ENCODE measurements at regions not wholly inside any gene's neighbourhood (a gene's known extent, or its start where the extent isn't known, plus 50 kb on each side); places are given as distances from the start of the nearest gene placed in this dataset.
"Not testable (repeated sequence)": the region's sequence is repeated elsewhere in the genome, so short reads cannot be mapped to it uniquely, and the experiment has no call there.

- Histone ChIP-seq H3K4me2 (replicated peaks; ENCODE audit: extremely low read depth, low read length, poor library complexity, severe bottlenecking) (no peak overlapping the region), H4K20me1 (ENCODE audit: insufficient read depth, low read length) (no peaks in the 10 kb centered on the region), H3K27ac (ENCODE audit: low read depth in 1 of 2, low read length in 2 of 2) (no peak overlapping the region), H3K36me3 (replicated peaks in 1 of 2; ENCODE audit: control insufficient read depth in 1 of 2, insufficient read depth in 2 of 2, low read length in 2 of 2) (no peaks in the 10 kb centered on the region), H3K27me3 (ENCODE audit: control insufficient read depth in 2 of 2, insufficient read depth in 2 of 2, low read length in 2 of 2) (no peaks in the 10 kb centered on the region), H3K79me2 (ENCODE audit: insufficient read depth, low read length) (no peaks in the 10 kb centered on the region), H3K4me1 (ENCODE audit: control insufficient read depth in 1 of 2, insufficient read depth in 2 of 2, low read length in 2 of 2) (no peaks in the 10 kb centered on the region), H3K9ac (ENCODE audit: insufficient read depth, low read length, poor library complexity, severe bottlenecking) (no peak overlapping the region), H3K4me3 (replicated peaks in 1 of 3; ENCODE audit: low read depth in 2 of 3, low read length in 3 of 3) (no peak overlapping the region), H2AFZ (ENCODE audit: insufficient read depth, low read depth, low read length, poor library complexity, severe bottlenecking) (no peak overlapping the region), H3K9me3 (replicated peaks in 1 of 2; ENCODE audit: control insufficient read depth in 1 of 2, insufficient read depth in 1 of 2, low read length in 2 of 2) (peaks cover 74 to 99% of the 10 kb centered on the region in 2 donors)
- DNase-seq: no peak
- H3K9me3 Mint-ChIP-seq: peaks cover 45 to 89% (median 84%) of the 10 kb centered on the region in 7 donors
- H3K27ac Mint-ChIP-seq: no peak overlapping the region
- H3K4me3 Mint-ChIP-seq: no peak overlapping the region
- no peaks in the 10 kb centered on the region for H3K27me3 Mint-ChIP-seq (ENCODE audit: low read depth in 3 of 3)
- WGBS (ENCODE audit: insufficient coverage): 92% methylated on average over 4 of the region's 4 CpGs
- no peaks in the 10 kb centered on the region for H3K36me3 Mint-ChIP-seq
- no peak for TF ChIP-seq CTCF (IDR thresholded peaks at IDR 0.05)
- H3K4me1 Mint-ChIP-seq: no peaks in the 10 kb centered on the region
- intact Hi-C loops (cut with micrococcal nuclease): no loop called here
Measured at GRCh38 chr9:40909821-40910220, 218.7 kb downstream of the FOXD4L6 start.

GRCh38 chr9:40909111-40909510 lies 219.4 kb downstream of the FOXD4L6 start:
- H3K36me3 ChIP-seq (replicated peaks in 1 of 2; ENCODE audit: control insufficient read depth in 1 of 2, insufficient read depth in 2 of 2, low read length in 2 of 2); H3K4me3 ChIP-seq (replicated peaks in 1 of 3; ENCODE audit: low read depth in 2 of 3, low read length in 3 of 3); H3K4me1 Mint-ChIP-seq; H3K79me2 ChIP-seq (ENCODE audit: insufficient read depth, low read length); H3K27me3 Mint-ChIP-seq (ENCODE audit: low read depth in 3 of 3); H3K9ac ChIP-seq (ENCODE audit: insufficient read depth, low read length, poor library complexity, severe bottlenecking); H3K27ac ChIP-seq (ENCODE audit: low read depth in 1 of 2, low read length in 2 of 2); H3K27ac Mint-ChIP-seq; DNase-seq; intact Hi-C loops (cut with micrococcal nuclease); H4K20me1 ChIP-seq (ENCODE audit: insufficient read depth, low read length); H2AFZ ChIP-seq (ENCODE audit: insufficient read depth, low read depth, low read length, poor library complexity, severe bottlenecking); H3K4me2 ChIP-seq (replicated peaks; ENCODE audit: extremely low read depth, low read length, poor library complexity, severe bottlenecking); H3K4me1 ChIP-seq (ENCODE audit: control insufficient read depth in 1 of 2, insufficient read depth in 2 of 2, low read length in 2 of 2); H3K36me3 Mint-ChIP-seq; H3K27me3 ChIP-seq (ENCODE audit: control insufficient read depth in 2 of 2, insufficient read depth in 2 of 2, low read length in 2 of 2); H3K4me3 Mint-ChIP-seq: not testable (repeated sequence)
- WGBS (ENCODE audit: insufficient coverage): 88% methylated on average over 8 of the region's 8 CpGs
- peaks cover 40 to 86% (median 82%) of the 10 kb centered on the region in 7 donors for H3K9me3 Mint-ChIP-seq
- peaks cover 68 to 99% of the 10 kb centered on the region in 2 donors for H3K9me3 ChIP-seq (replicated peaks in 1 of 2; ENCODE audit: control insufficient read depth in 1 of 2, insufficient read depth in 1 of 2, low read length in 2 of 2)
